ENCODE measurements at regions not wholly inside any gene's neighbourhood (a gene's known extent, or its start where the extent isn't known, plus 50 kb on each side); places are given as distances from the start of the nearest gene placed in this dataset.

GRCh38 chr2:53429901-53430300 is 337.7 kb upstream of the CHAC2 start (continued):
- TF ChIP-seq ZFP36 (IDR thresholded peaks at IDR 0.05; ENCODE audit: borderline replicate concordance, partially characterized antibody), result no peak
- no peak for TF ChIP-seq HOXA7 (CRISPR knock-in tag; IDR thresholded peaks at IDR 0.05)
- TF ChIP-seq KDM1A (IDR thresholded peaks at IDR 0.05; ENCODE audit: low read depth), result no peak
- no peak for TF ChIP-seq HOXB13 (CRISPR knock-in tag; IDR thresholded peaks at IDR 0.05; ENCODE audit: low read depth)
- TF ChIP-seq CBX2 (IDR thresholded peaks at IDR 0.05; ENCODE audit: borderline replicate concordance, low read depth), result no peak
- no peak for TF ChIP-seq POLR2A (IDR thresholded peaks at IDR 0.05; ENCODE audit: low read length)
- no peak for TF ChIP-seq EP300 (IDR thresholded peaks at IDR 0.05)
- TF ChIP-seq SREBF2 (IDR thresholded peaks at IDR 0.05), result no peak
- TF ChIP-seq ZC3H11A (IDR thresholded peaks at IDR 0.05), result no peak

- DNase-seq (ENCODE audit: low read depth in 1 of 2, low spot score in 1 of 2) (no peak), FAIRE-seq (no peak), ATAC-seq (no peak)
- H3K9me3 ChIP-seq, result no peaks in the 10 kb centered on the region
- no peaks in the 10 kb centered on the region for H3K4me1 ChIP-seq
- H3K4me3 ChIP-seq, result no peak overlapping the region
- ChIA-PET CTCF (interaction anchor here (1.2 to 1.3 kb wide), 2 partner anchors 10 to 29 kb away, joined by 3 read pairs; no protein-coding TSS in a partner anchor), POLR2A (no interaction called here)
- 50% methylated on average over 2 of the region's 3 CpGs for WGBS (ENCODE audit: missing lambda C conversion rate)
- TF ChIP-seq, protein P1, sequence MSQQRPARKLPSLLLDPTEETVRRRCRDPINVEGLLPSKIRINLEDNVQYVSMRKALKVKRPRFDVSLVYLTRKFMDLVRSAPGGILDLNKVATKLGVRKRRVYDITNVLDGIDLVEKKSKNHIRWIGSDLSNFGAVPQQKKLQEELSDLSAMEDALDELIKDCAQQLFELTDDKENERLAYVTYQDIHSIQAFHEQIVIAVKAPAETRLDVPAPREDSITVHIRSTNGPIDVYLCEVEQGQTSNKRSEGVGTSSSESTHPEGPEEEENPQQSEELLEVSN (IDR thresholded peaks at IDR 0.05; ENCODE audit: borderline replicate concordance, low read depth), result no peak
- TF ChIP-seq, protein P2, sequence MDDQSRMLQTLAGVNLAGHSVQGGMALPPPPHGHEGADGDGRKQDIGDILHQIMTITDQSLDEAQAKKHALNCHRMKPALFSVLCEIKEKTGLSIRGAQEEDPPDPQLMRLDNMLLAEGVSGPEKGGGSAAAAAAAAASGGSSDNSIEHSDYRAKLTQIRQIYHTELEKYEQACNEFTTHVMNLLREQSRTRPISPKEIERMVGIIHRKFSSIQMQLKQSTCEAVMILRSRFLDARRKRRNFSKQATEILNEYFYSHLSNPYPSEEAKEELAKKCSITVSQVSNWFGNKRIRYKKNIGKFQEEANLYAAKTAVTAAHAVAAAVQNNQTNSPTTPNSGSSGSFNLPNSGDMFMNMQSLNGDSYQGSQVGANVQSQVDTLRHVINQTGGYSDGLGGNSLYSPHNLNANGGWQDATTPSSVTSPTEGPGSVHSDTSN (IDR thresholded peaks at IDR 0.05), result no peak
- TF ChIP-seq CBX8 (IDR thresholded peaks at IDR 0.05) (no peak), HOXB13 (CRISPR knock-in tag; IDR thresholded peaks at IDR 0.05; ENCODE audit: low read depth) (no peak)
- H3K27ac ChIP-seq, result no peak overlapping the region
- no peak overlapping the region for H3K4me2 ChIP-seq
These were observed 342.7 kb upstream of the CHAC2 start for GRCh38 chr2:53424902-53425301.

DNA sequence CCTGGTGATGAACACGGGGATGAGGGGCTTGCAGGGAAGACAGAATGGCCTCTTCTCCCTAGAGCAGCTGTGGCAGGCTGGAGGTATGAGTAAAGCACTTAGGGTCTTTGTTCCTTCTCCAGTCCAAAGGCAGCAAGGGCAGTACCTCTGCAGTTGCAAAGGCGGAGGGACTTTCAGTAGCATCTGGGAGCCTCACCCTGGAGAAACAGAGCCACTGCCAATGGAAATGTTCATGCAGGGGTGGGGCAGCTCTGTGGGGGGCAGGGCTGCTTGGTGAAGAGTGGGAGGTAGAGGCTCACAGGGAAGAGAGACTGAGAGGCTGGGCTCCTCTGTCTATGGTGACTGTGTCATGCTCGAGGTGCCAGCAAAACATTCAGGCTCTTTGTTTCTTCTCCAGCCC is 344.1 kb upstream of the CHAC2 start:
- Histone ChIP-seq H3K9me3 (no peaks in the 10 kb centered on the region), H3K27ac (no peak overlapping the region), H3K4me1 (no peaks in the 10 kb centered on the region), H3K4me3 (no peak overlapping the region), H3K4me2 (no peak overlapping the region)
- DNase-seq (ENCODE audit: low read depth in 1 of 2, low spot score in 1 of 2) (no peak), FAIRE-seq (no peak), ATAC-seq (no peak)
- 55% methylated on average over 3 of the region's 3 CpGs for WGBS (ENCODE audit: missing lambda C conversion rate)
- ChIA-PET POLR2A (no interaction called here), CTCF (interaction anchor here (0.7 to 1.0 kb wide), 2 partner anchors 24 to 61 kb away, joined by 3 read pairs; no protein-coding TSS in a partner anchor)
- no peak for TF ChIP-seq NFE2L2 (conservative IDR thresholded peaks at IDR 0.05; ENCODE audit: low read length)
- TF ChIP-seq EHMT2 (IDR thresholded peaks at IDR 0.05; ENCODE audit: low read depth), result no peak
- no peak for TF ChIP-seq GATA3 (IDR thresholded peaks at IDR 0.05; ENCODE audit: borderline replicate concordance)
- no peak for TF ChIP-seq KDM1A (IDR thresholded peaks at IDR 0.05; ENCODE audit: low read depth)
- no peak for TF ChIP-seq RFX5 (IDR thresholded peaks at IDR 0.05)
- no peak for TF ChIP-seq FOSB (CRISPR knock-in tag; IDR thresholded peaks at IDR 0.05)
- TF ChIP-seq EP300 (IDR thresholded peaks at IDR 0.05), result no peak
- TF ChIP-seq KDM5A (IDR thresholded peaks at IDR 0.05), result no peak
- no peak for TF ChIP-seq RARB (CRISPR knock-in tag; IDR thresholded peaks at IDR 0.05)
- TF ChIP-seq, protein P1 (IDR thresholded peaks at IDR 0.05; ENCODE audit: borderline replicate concordance, low read depth), result no peak
- TF ChIP-seq HOXA7 (CRISPR knock-in tag; IDR thresholded peaks at IDR 0.05), result no peak
- no peak for TF ChIP-seq HOXB5 (CRISPR knock-in tag; IDR thresholded peaks at IDR 0.05)
- no peak for TF ChIP-seq NPAS2 (CRISPR knock-in tag; IDR thresholded peaks at IDR 0.05; ENCODE audit: borderline replicate concordance)
- TF ChIP-seq MAFK (IDR thresholded peaks at IDR 0.05; ENCODE audit: partially characterized antibody), result no peak
- no peak for TF ChIP-seq FOXS1 (CRISPR knock-in tag; IDR thresholded peaks at IDR 0.05)
- TF ChIP-seq, protein P3, sequence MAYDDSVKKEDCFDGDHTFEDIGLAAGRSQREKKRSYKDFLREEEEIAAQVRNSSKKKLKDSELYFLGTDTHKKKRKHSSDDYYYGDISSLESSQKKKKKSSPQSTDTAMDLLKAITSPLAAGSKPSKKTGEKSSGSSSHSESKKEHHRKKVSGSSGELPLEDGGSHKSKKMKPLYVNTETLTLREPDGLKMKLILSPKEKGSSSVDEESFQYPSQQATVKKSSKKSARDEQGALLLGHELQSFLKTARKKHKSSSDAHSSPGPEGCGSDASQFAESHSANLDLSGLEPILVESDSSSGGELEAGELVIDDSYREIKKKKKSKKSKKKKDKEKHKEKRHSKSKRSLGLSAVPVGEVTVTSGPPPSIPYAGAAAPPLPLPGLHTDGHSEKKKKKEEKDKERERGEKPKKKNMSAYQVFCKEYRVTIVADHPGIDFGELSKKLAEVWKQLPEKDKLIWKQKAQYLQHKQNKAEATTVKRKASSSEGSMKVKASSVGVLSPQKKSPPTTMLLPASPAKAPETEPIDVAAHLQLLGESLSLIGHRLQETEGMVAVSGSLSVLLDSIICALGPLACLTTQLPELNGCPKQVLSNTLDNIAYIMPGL (CRISPR knock-in tag; IDR thresholded peaks at IDR 0.05; ENCODE audit: borderline replicate concordance), result no peak
- no peak for TF ChIP-seq CBX2 (IDR thresholded peaks at IDR 0.05; ENCODE audit: borderline replicate concordance, low read depth)
- TF ChIP-seq FOSL2 (IDR thresholded peaks at IDR 0.05), result no peak
- no peak for TF ChIP-seq FOSL2 (CRISPR knock-in tag; IDR thresholded peaks at IDR 0.05)

All from A549 (cell line).